Psoas muscle (tissue), 7 donors: ENCODE measurements at regions not wholly inside any gene's neighbourhood (a gene's known extent, or its start where the extent isn't known, plus 50 kb on each side); places are given as distances from the start of the nearest gene placed in this dataset.
A peak's percentile ranks its signal among the peaks of the same experiment; 100 is the strongest.

Source experiments
- ATAC-seq, 4 donors: fragments of 200-7000 bp; cut with Tn5 transposase; one replicate each; pipeline ENCODE4 v1.9.1; 2020; ENCODE audit warnings: moderate library complexity in 3 of 4, mild to moderate bottlenecking in 2 of 4
- DNase-seq, 2 donors: peaks; one replicate each; pipeline ENCODE4 v3.0.0-alpha.2; 2020
- H3K27ac ChIP-seq: fragments of 200-600 bp; one replicate; pipeline ENCODE4 v1.8.0; 2022
- H3K27me3 ChIP-seq, 3 donors: fragments of 200-600 bp in 1 of 3; one replicate each; pipeline versions ENCODE4 v1.6.1 to v1.8.0; 2013 to 2022; ENCODE audit warnings: low read length in 2 of 3, mild to moderate bottlenecking in 2 of 3, moderate library complexity in 1 of 3; ENCODE audit not compliant: insufficient read depth in 3 of 3
- H3K36me3 ChIP-seq, 2 donors: fragments of 200-600 bp in 1 of 2; one replicate each; pipeline versions ENCODE4 v1.6.1 to v1.8.0; 2013 to 2022; ENCODE audit warnings: low read depth in 1 of 2, mild to moderate bottlenecking in 1 of 2, moderate library complexity in 1 of 2; ENCODE audit not compliant: insufficient read depth in 1 of 2
- H3K4me1 ChIP-seq: fragments of 200-600 bp; one replicate; pipeline ENCODE4 v1.8.0; 2022
- H3K4me3 ChIP-seq: fragments of 200-600 bp; one replicate; pipeline ENCODE4 v1.8.0; 2022; ENCODE audit warnings: mild to moderate bottlenecking
- H3K9me3 ChIP-seq: fragments of 200-600 bp; one replicate; pipeline ENCODE4 v1.8.0; 2022
- CTCF ChIP-seq: fragments of 200-600 bp; IDR thresholded peaks from one replicate; pipeline ENCODE4 v1.8.0; 2022; ENCODE audit warnings: antibody characterized with exemption
- WGBS, 3 donors: extraction: QIAGEN DNeasy Blood & Tissue Kit; methylation state at CpG; one replicate each; pipeline versions ENCODE4 v1.1.6 to v1.1.7; 2013; 5-methylcytosine and 5-hydroxymethylcytosine counted together
- intact Hi-C, 2 donors: fragments of 100-400 bp; cut with DNase I; formaldehyde crosslinking; loops; one replicate each; pipeline versions ENCODE4 v1.11.0 to v1.14.2; 2022
- donor health status: healthy with polysubstance abuse.
- donor health status: DM: no; HTN: no; CAD: no; lungs with moderate emphysema.
- donor health status: Bipolar disorder and iron deficiency.
- donor health status: healthy.
- donor health status: DM: yes; HTN: yes; CAD: no.
- donor health status: DM: no; HTN: no; CAD: no.
- donor health status: DM: yes; HTN: yes; CAD: no.

GRCh38 chrX:20756585-20756984 lies 489.9 kb upstream of the RPS6KA3 start:
- ATAC-seq (no peak), DNase-seq (no peak)
- no peaks in the 10 kb centered on the region for H3K36me3 ChIP-seq
- H3K4me3 ChIP-seq, result no peak overlapping the region
- intact Hi-C loops, result no loop called here
- H3K9me3 ChIP-seq, result no peaks in the 10 kb centered on the region
- no peaks in the 10 kb centered on the region for H3K27me3 ChIP-seq
- H3K27ac ChIP-seq, result no peak overlapping the region
- no peaks in the 10 kb centered on the region for H3K4me1 ChIP-seq
- WGBS, 3 donors, result 65 to 87% (median 66%) methylated on average over 1 of the region's 1 CpG
- TF ChIP-seq CTCF, result no peak

DNA sequence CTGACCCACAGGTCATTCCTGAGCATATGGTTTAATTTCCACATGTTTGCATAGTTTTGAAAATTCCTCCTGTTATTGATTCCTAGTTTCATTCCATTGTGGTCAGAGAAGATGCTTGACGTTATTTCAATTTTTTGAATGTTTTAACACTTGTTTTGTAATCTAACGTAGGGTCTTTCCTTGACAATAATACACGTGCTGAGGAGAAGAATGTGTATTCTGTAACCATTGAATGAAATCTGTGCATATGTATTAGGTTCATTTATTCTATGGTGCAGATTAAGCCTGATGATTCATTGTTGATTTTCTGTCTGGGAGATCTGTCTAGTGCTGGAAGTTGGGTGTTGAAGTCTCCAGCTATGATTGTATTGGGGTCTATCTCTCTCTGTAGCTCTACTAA lies 486.4 kb upstream of the RPS6KA3 start:
- H3K27me3 ChIP-seq, result no peaks in the 10 kb centered on the region
- no peak for TF ChIP-seq CTCF
- no peak overlapping the region for H3K4me3 ChIP-seq
- DNase-seq (no peak), ATAC-seq (no peak)
- H3K4me1 ChIP-seq, result no peaks in the 10 kb centered on the region
- no peak overlapping the region for H3K27ac ChIP-seq
- no peaks in the 10 kb centered on the region for H3K36me3 ChIP-seq
- H3K9me3 ChIP-seq, result no peaks in the 10 kb centered on the region
- intact Hi-C loops, result no loop called here
- 68 to 84% (median 79%) methylated on average over 3 of the region's 3 CpGs for WGBS, 3 donors

- Histone ChIP-seq H3K4me1 (no peaks in the 10 kb centered on the region), H3K9me3 (no peaks in the 10 kb centered on the region), H3K27me3 (no peaks in the 10 kb centered on the region), H3K27ac (no peak overlapping the region), H3K36me3 (no peaks in the 10 kb centered on the region), H3K4me3 (no peak overlapping the region)
- ATAC-seq (no peak), DNase-seq (no peak)
- intact Hi-C loops, result no loop called here
- WGBS, 3 donors, result 90 to 100% (median 97%) methylated on average over 1 of the region's 1 CpG
- no peak for TF ChIP-seq CTCF
These were observed 480.0 kb upstream of the RPS6KA3 start for GRCh38 chrX:20746690-20747089.

GRCh38 chrX:20743046-20743445 lies 476.3 kb upstream of the RPS6KA3 start:
- no peaks in the 10 kb centered on the region for H3K27me3 ChIP-seq
- no peaks in the 10 kb centered on the region for H3K4me1 ChIP-seq
- ATAC-seq, result no peak
- no peak for TF ChIP-seq CTCF
- no peak overlapping the region for H3K4me3 ChIP-seq
- no peaks in the 10 kb centered on the region for H3K9me3 ChIP-seq
- DNase-seq, result no peak
- H3K27ac ChIP-seq, result no peak overlapping the region
- intact Hi-C loops, result no loop called here
- 6 to 28% (median 20%) methylated on average over 2 of the region's 2 CpGs for WGBS, 3 donors
- H3K36me3 ChIP-seq, result no peaks in the 10 kb centered on the region

DNA sequence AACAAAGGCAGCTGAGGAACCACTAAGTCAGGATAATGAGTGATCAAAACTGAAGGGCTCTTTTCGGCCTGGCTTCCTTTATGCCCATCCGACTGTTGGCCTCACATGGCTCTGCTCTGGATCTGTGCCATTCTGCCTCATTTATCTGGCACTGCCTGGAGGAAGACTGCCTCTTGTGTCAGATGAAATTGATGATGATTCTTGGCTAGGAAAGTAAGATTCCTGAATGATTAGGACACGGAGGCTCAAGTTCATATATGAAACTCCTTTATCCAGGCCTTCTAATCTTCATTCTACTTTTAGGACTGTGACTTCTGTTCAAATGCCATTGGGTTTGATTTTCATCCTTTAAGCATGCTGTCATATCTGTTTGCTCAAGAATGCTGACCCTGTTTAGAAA lies 475.4 kb upstream of the RPS6KA3 start:
- Histone ChIP-seq H3K4me1 (no peaks in the 10 kb centered on the region), H3K4me3 (no peak overlapping the region), H3K9me3 (no peaks in the 10 kb centered on the region), H3K27me3 (no peaks in the 10 kb centered on the region), H3K27ac (no peak overlapping the region), H3K36me3 (no peaks in the 10 kb centered on the region)
- intact Hi-C loops, result no loop called here
- ATAC-seq (peak; percentile 42 to 81 (median 62)), DNase-seq (no peak)
- no peak for TF ChIP-seq CTCF
- WGBS, 3 donors, result 17 to 37% (median 30%) methylated on average over 3 of the region's 3 CpGs
